K562 (cell line): ENCODE measurements at regions not wholly inside any gene's neighbourhood (a gene's known extent, or its start where the extent isn't known, plus 50 kb on each side); places are given as distances from the start of the nearest gene placed in this dataset.
A peak's percentile ranks its signal among the peaks of the same experiment; 100 is the strongest.

Experiments used
- ATAC-seq: fragments of 200-7000 bp; cut with Tn5 transposase; 3 replicates; pipeline ENCODE4 v1.9.1; 2020; ENCODE audit warnings: moderate library complexity
- BruUV-seq: library from RNA; stranded (reverse); fragments of 400-500 nt; replicated peaks from 2 replicates; lab custom pipeline; 2021; lab: Mats Ljungman, UMichigan
- CTCF ChIA-PET: fragments of 300-600 bp; formaldehyde crosslinking; extraction: SDS; loops from one replicate; lab custom pipeline; 2021; ENCODE audit warnings: low intra/inter-chr PET ratio; lab: Yijun Ruan, JAX
- POLR2A ChIA-PET: fragments of 300-600, 350-650 bp; sonication (Branson Sonifier 250); formaldehyde crosslinking; extraction: SDS; loops from one replicate; lab custom pipeline; 2021; ENCODE audit warnings: antibody characterized with exemption, inconsistent platforms; lab: Yijun Ruan, JAX
- DNase-seq, 4 experiments: peaks; one replicate each; pipeline versions ENCODE4 v3.0.0 to v3.0.0-alpha.2; 2011 to 2018; ENCODE audit warnings: low spot score in 3 of 4, mixed read lengths in 3 of 4; ENCODE audit errors: extremely low read depth in 1 of 4
- FAIRE-seq: peaks from 2 replicates; lab custom pipeline; 2011; peaks lifted over from hg19 to GRCh38; lab: Jason Lieb, UNC
- H2AFZ ChIP-seq: 2 replicates; pipeline ENCODE4 v1.6.0; 2011; ENCODE audit warnings: low read depth, low read length, control low read depth, inconsistent platforms
- H3K27ac ChIP-seq: fragments of 200-600 bp; 3 replicates; pipeline ENCODE4 v1.8.0; 2011; ENCODE audit warnings: low read depth, mild to moderate bottlenecking, control low read depth, inconsistent platforms, low read length, moderate library complexity, mixed read lengths; ENCODE audit errors: extremely low read depth
- H3K27me3 ChIP-seq, 2 experiments: fragments of 300-600 bp in 1 of 2; 2 replicates in 1 of 2; 3 replicates in 1 of 2; pipeline versions ENCODE4 v1.6.0 to v1.8.0; 2011; ENCODE audit warnings: inconsistent platforms in 2 of 2, low read length in 2 of 2, mild to moderate bottlenecking in 1 of 2, mixed read lengths in 1 of 2, moderate library complexity in 1 of 2; ENCODE audit not compliant: control insufficient read depth in 2 of 2, insufficient read depth in 2 of 2
- H3K36me3 ChIP-seq: fragments of 300-600 bp; 3 replicates; pipeline ENCODE4 v1.8.0; 2011; ENCODE audit warnings: mild to moderate bottlenecking, low read length, inconsistent platforms; ENCODE audit not compliant: control insufficient read depth, insufficient read depth
- H3K4me1 ChIP-seq, 2 experiments: fragments of 200-600 bp in 1 of 2; replicated peaks in 1 of 2; 2 replicates in 1 of 2; 3 replicates in 1 of 2; pipeline versions ENCODE4 v1.5.1 to v1.8.0; 2011; ENCODE audit warnings: inconsistent platforms in 2 of 2, low read length in 2 of 2, mild to moderate bottlenecking in 1 of 2, mixed read lengths in 1 of 2, moderate library complexity in 1 of 2; ENCODE audit not compliant: control insufficient read depth in 2 of 2, insufficient read depth in 2 of 2
- H3K4me2 ChIP-seq: 2 replicates; pipeline ENCODE4 v1.6.1; 2011; ENCODE audit warnings: low read length, control low read depth, inconsistent platforms, mixed read lengths; ENCODE audit not compliant: insufficient read depth
- H3K4me3 ChIP-seq: fragments of 200-600 bp; sonication (generic), shearing (Covaris generic); 2 replicates; pipeline ENCODE4 v1.5.1; 2016; ENCODE audit warnings: control low read depth, inconsistent platforms
- H3K79me2 ChIP-seq: fragments of 200-600 bp; 3 replicates; pipeline ENCODE4 v1.8.0; 2011; ENCODE audit warnings: low read length, inconsistent platforms; ENCODE audit not compliant: control insufficient read depth, insufficient read depth
- H3K9ac ChIP-seq, 2 experiments: 2 replicates each; pipeline versions ENCODE4 v1.6.0 to v1.6.1; 2011; ENCODE audit warnings: low read depth in 2 of 2, low read length in 2 of 2, control low read depth in 1 of 2, inconsistent platforms in 1 of 2, mild to moderate bottlenecking in 1 of 2, mixed read lengths in 1 of 2; ENCODE audit not compliant: insufficient read depth in 1 of 2
- H3K9me1 ChIP-seq: one replicate; pipeline ENCODE4 v1.6.0; 2011; ENCODE audit warnings: inconsistent platforms, mild to moderate bottlenecking, low read length, moderate library complexity; ENCODE audit not compliant: control insufficient read depth, insufficient read depth
- H3K9me3 ChIP-seq: replicated peaks from 2 replicates; pipeline ENCODE4 v1.5.1; 2011; ENCODE audit warnings: low read depth, low read length, inconsistent platforms; ENCODE audit not compliant: control insufficient read depth, insufficient read depth
- H4K20me1 ChIP-seq: replicated peaks from 2 replicates; pipeline ENCODE4 v1.6.1; 2011; ENCODE audit warnings: low read length, inconsistent platforms, mixed read lengths; ENCODE audit not compliant: control insufficient read depth, insufficient read depth
- ADNP ChIP-seq: fragments of 200-800 bp; sonication (Bioruptor generic); IDR thresholded peaks from 2 replicates; pipeline ENCODE4 v1.6.1; 2016; ENCODE audit warnings: missing genetic modification characterization, missing compliant biosample characterization
- ARID1B ChIP-seq: fragments of 450-650 bp; IDR thresholded peaks from 2 replicates; pipeline ENCODE4 v1.6.1; 2016; ENCODE audit warnings: antibody characterized with exemption, mild to moderate bottlenecking, inconsistent platforms
- CHD4 ChIP-seq: fragments of 200-600 bp; sonication (generic); IDR thresholded peaks from 3 replicates; pipeline ENCODE4 v1.6.1; 2012; ENCODE audit warnings: low read depth, mild to moderate bottlenecking, mixed read lengths, low read length, inconsistent platforms; ENCODE audit not compliant: insufficient read depth, insufficient replicate concordance, poor library complexity, severe bottlenecking
- DNMT1 ChIP-seq: fragments of 450-650 bp; IDR thresholded peaks from 2 replicates; pipeline ENCODE4 v1.6.1; 2016; ENCODE audit warnings: antibody characterized with exemption, mild to moderate bottlenecking
- FIP1L1 ChIP-seq: fragments of 200-400 bp; formaldehyde crosslinking; IDR thresholded peaks from 2 replicates; pipeline ENCODE4 v1.6.1; 2018; ENCODE audit warnings: mild to moderate bottlenecking, low read depth, low read length; ENCODE audit not compliant: poor library complexity, severe bottlenecking
- KAT7 ChIP-seq: sonication (generic); formaldehyde crosslinking; IDR thresholded peaks from 2 replicates; pipeline ENCODE4 v1.8.0; 2022; ENCODE audit warnings: missing genetic modification reagents, mild to moderate bottlenecking, borderline replicate concordance
- KLF6 ChIP-seq: fragments of 250-450 bp; sonication (Bioruptor Pico); IDR thresholded peaks from 2 replicates; pipeline ENCODE4 v1.4.0; 2020; ENCODE audit warnings: mild to moderate bottlenecking, moderate library complexity, borderline replicate concordance
- MCM2 ChIP-seq: fragments of 450-650 bp; IDR thresholded peaks from 2 replicates; pipeline ENCODE4 v1.6.1; 2017; ENCODE audit warnings: low read depth, mild to moderate bottlenecking
- MEIS2 ChIP-seq: fragments of 450-650 bp; IDR thresholded peaks from 2 replicates; pipeline ENCODE4 v1.6.1; 2014; ENCODE audit warnings: mild to moderate bottlenecking; ENCODE audit not compliant: partially characterized antibody
- NFE2L1 ChIP-seq: fragments of 450-650 bp; IDR thresholded peaks from 2 replicates; pipeline ENCODE4 v1.6.1; 2016; ENCODE audit warnings: missing genetic modification characterization, low read depth, mild to moderate bottlenecking, missing compliant biosample characterization, moderate library complexity, borderline replicate concordance
- NFIC ChIP-seq: fragments of 450-650 bp; IDR thresholded peaks from 2 replicates; pipeline ENCODE4 v1.6.1; 2017; ENCODE audit warnings: mild to moderate bottlenecking, inconsistent platforms
- RBFOX2 ChIP-seq: fragments of 200-400 bp; formaldehyde crosslinking; IDR thresholded peaks from 2 replicates; pipeline ENCODE4 v1.6.1; 2017; ENCODE audit warnings: low read depth, mild to moderate bottlenecking, low read length, moderate library complexity
- TBP ChIP-seq: optimal IDR thresholded peaks from 2 replicates; pipeline ENCODE3; 2011; ENCODE audit warnings: low read depth, low read length, improper control_type of control experiment
- XRCC4 ChIP-seq: IDR thresholded peaks from one replicate; pipeline ENCODE4 v1.6.1; 2011; ENCODE audit not compliant: insufficient read depth, insufficient read length; ENCODE audit errors: extremely low read depth
- ZC3H11A ChIP-seq: IDR thresholded peaks from 2 replicates; pipeline ENCODE4 v1.6.1; 2012; ENCODE audit warnings: low read depth, low read length, improper control_type of control experiment
- ZEB2 ChIP-seq: fragments of 450-650 bp; IDR thresholded peaks from 2 replicates; pipeline ENCODE4 v1.6.1; 2016
- ZNF41 ChIP-seq: fragments of 250-450 bp; sonication (Bioruptor Pico); conservative IDR thresholded peaks from 2 replicates; pipeline ENCODE4 v1.4.0; 2020; ENCODE audit warnings: mild to moderate bottlenecking
- ZZZ3 ChIP-seq: fragments of 450-650 bp; IDR thresholded peaks from 2 replicates; pipeline ENCODE4 v1.6.1; 2016; ENCODE audit warnings: antibody characterized with exemption, mild to moderate bottlenecking, moderate library complexity
- WGBS: fragments of 100-300 bp; shearing (Covaris generic); methylation state at CpG from one replicate; pipeline ENCODE4 v1.1.6; 2016; ENCODE audit warnings: low coverage, mixed read lengths; ENCODE audit not compliant: insufficient coverage; ENCODE audit errors: missing lambda C conversion rate; 5-methylcytosine and 5-hydroxymethylcytosine counted together
- in situ Hi-C: fragments of 300-500 bp; cut with MboI; formaldehyde crosslinking; loops from 4 replicates; pipeline ENCODE4 v1.15.0; 2018; ENCODE audit warnings: inconsistent platforms, mixed read lengths
- intact Hi-C: fragments of 100-400 bp; cut with micrococcal nuclease; formaldehyde crosslinking; loops from 2 replicates; pipeline ENCODE4 v1.14.2; 2022
- TF ChIP-seq, protein P1 (sequence below), 2 experiments: IDR thresholded peaks in 1 of 2; conservative IDR thresholded peaks in 1 of 2; 2 replicates each; pipeline ENCODE4 v1.6.1; 2016; ENCODE audit warnings: low read depth in 2 of 2, mild to moderate bottlenecking in 1 of 2, missing compliant biosample characterization in 1 of 2, missing genetic modification characterization in 1 of 2, moderate library complexity in 1 of 2
- TF ChIP-seq, protein P2 (sequence below): fragments of 450-650 bp; formaldehyde crosslinking; IDR thresholded peaks from 2 replicates; pipeline ENCODE4 v1.4.0; 2022; ENCODE audit warnings: missing genetic modification characterization
- TF ChIP-seq, protein P3 (sequence below): fragments of 250-450 bp; sonication (Bioruptor Pico); IDR thresholded peaks from 2 replicates; pipeline ENCODE4 v1.8.0; 2021; ENCODE audit warnings: moderate library complexity, mild to moderate bottlenecking, inconsistent platforms

DNA sequence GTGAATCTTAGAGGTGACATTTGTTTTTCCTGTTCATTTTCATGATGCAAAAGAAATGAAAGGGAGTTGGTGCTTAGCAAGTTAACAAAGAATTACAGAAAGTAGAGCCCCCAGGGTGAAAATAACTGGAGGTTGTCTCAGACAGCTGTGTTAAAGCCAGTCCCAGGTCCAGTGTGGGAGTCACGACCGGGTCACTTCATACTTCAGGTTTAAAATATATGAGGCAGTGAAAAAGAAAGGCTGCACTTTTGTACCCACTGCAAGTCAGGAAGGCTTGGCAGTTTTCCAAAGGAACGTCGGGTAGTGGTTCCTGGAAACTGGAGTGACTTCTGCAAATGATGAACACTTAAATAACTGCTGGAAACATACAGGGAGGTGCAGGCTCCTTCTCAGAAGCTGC, 91.5 kb upstream of the THBS2 start:
- no peak overlapping the region for H3K4me2 ChIP-seq
- no peaks in the 10 kb centered on the region for H3K79me2 ChIP-seq
- CTCF ChIA-PET: no interaction called here
- no peak overlapping the region for H3K4me3 ChIP-seq
- 0% methylated on average over 4 of the region's 4 CpGs for WGBS
- peaks cover 0 to 4% of the 10 kb centered on the region in 2 experiments; a peak in 3 of 5 replicates for H3K4me1 ChIP-seq
- no peak overlapping the region for H3K9ac ChIP-seq
- ATAC-seq (peak; percentile 56; the same call in 2 of the 3 replicates), DNase-seq (peak in 2 of 4 experiments; percentile 44 to 68), FAIRE-seq (peak; percentile 77)
- BruUV-seq: no TSS peak
- in situ Hi-C loops: no loop called here
- peaks cover 8 to 21% of the 10 kb centered on the region in 2 experiments; a peak in 4 of 5 replicates for H3K27me3 ChIP-seq
- no peaks in the 10 kb centered on the region for H3K9me1 ChIP-seq
- no peaks in the 10 kb centered on the region for H3K36me3 ChIP-seq
- no peaks in the 10 kb centered on the region for H4K20me1 ChIP-seq
- no peak overlapping the region for H2AFZ ChIP-seq
- intact Hi-C loops: no loop called here
- no peak overlapping the region for H3K27ac ChIP-seq
- POLR2A ChIA-PET: no interaction called here
- H3K9me3 ChIP-seq: no peaks in the 10 kb centered on the region
- TF ChIP-seq, protein P1, sequence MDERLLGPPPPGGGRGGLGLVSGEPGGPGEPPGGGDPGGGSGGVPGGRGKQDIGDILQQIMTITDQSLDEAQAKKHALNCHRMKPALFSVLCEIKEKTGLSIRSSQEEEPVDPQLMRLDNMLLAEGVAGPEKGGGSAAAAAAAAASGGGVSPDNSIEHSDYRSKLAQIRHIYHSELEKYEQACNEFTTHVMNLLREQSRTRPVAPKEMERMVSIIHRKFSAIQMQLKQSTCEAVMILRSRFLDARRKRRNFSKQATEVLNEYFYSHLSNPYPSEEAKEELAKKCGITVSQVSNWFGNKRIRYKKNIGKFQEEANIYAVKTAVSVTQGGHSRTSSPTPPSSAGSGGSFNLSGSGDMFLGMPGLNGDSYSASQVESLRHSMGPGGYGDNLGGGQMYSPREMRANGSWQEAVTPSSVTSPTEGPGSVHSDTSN (CRISPR knock-in tag; IDR thresholded peaks at IDR 0.05; ENCODE audit: low read depth): no peak
- TF ChIP-seq, protein P1 (tag; conservative IDR thresholded peaks at IDR 0.05; ENCODE audit: low read depth): no peak
- TF ChIP-seq ZNF41 (no peak), ADNP (tag) (no peak), MCM2 (no peak), CHD4 (peak; percentile 24), MEIS2 (peak; percentile 15), KLF6 (CRISPR knock-in tag) (no peak), DNMT1 (no peak), KAT7 (no peak), RBFOX2 (no peak), XRCC4 (no peak), TBP (no peak), NFIC (peak; percentile 87), ARID1B (0 out of 2 replicates have a peak, but pooled peaks have one; percentile 9), ZEB2 (no peak), ZC3H11A (no peak), NFE2L1 (tag) (no peak), FIP1L1 (no peak), ZZZ3 (no peak)
- TF ChIP-seq, protein P2, sequence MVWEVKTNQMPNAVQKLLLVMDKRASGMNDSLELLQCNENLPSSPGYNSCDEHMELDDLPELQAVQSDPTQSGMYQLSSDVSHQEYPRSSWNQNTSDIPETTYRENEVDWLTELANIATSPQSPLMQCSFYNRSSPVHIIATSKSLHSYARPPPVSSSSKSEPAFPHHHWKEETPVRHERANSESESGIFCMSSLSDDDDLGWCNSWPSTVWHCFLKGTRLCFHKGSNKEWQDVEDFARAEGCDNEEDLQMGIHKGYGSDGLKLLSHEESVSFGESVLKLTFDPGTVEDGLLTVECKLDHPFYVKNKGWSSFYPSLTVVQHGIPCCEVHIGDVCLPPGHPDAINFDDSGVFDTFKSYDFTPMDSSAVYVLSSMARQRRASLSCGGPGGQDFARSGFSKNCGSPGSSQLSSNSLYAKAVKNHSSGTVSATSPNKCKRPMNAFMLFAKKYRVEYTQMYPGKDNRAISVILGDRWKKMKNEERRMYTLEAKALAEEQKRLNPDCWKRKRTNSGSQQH (CRISPR knock-in tag): no peak
- TF ChIP-seq, protein P3, sequence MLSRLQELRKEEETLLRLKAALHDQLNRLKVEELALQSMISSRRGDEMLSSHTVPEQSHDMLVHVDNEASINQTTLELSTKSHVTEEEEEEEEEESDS (CRISPR knock-in tag): no peak
